Hepatocyte (in vitro differentiated cells): ENCODE measurements at regions not wholly inside any gene's neighbourhood (a gene's known extent, or its start where the extent isn't known, plus 50 kb on each side); places are given as distances from the start of the nearest gene placed in this dataset.

Experiments used
- DNase-seq: peaks from one replicate; pipeline ENCODE4 v3.0.0-alpha.2; 2016; ENCODE audit warnings: low spot score
- H2AFZ ChIP-seq: fragments of 200-600 bp; sonication (generic); 2 replicates; pipeline ENCODE4 v1.6.0; 2016; ENCODE audit warnings: antibody characterized with exemption, mild to moderate bottlenecking
- H3K27ac ChIP-seq: fragments of 200-600 bp; sonication (generic); 2 replicates; pipeline ENCODE4 v1.5.1; 2016; ENCODE audit warnings: mild to moderate bottlenecking
- H3K27me3 ChIP-seq: fragments of 200-600 bp; sonication (generic); 2 replicates; pipeline ENCODE4 v1.6.1; 2016
- H3K36me3 ChIP-seq: fragments of 200-600 bp; sonication (generic); replicated peaks from 2 replicates; pipeline ENCODE4 v1.5.1; 2016; ENCODE audit warnings: low read depth; ENCODE audit not compliant: insufficient read depth
- H3K4me1 ChIP-seq: fragments of 200-600 bp; sonication (generic); 2 replicates; pipeline ENCODE4 v1.5.1; 2016; ENCODE audit warnings: mild to moderate bottlenecking, moderate library complexity; ENCODE audit not compliant: insufficient read depth
- H3K4me2 ChIP-seq: fragments of 200-600 bp; sonication (generic); 2 replicates; pipeline ENCODE4 v1.6.0; 2016
- H3K4me3 ChIP-seq: fragments of 200-600 bp; sonication (generic); 2 replicates; pipeline ENCODE4 v1.5.1; 2016; ENCODE audit warnings: mild to moderate bottlenecking
- H3K79me2 ChIP-seq: fragments of 200-600 bp; sonication (generic); 2 replicates; pipeline ENCODE4 v1.6.0; 2017; ENCODE audit warnings: mild to moderate bottlenecking
- H3K9me2 ChIP-seq: fragments of 200-600 bp; sonication (generic); replicated peaks from 2 replicates; pipeline ENCODE4 v1.6.0; 2017; ENCODE audit warnings: mild to moderate bottlenecking; ENCODE audit not compliant: insufficient read depth
- H3K9me3 ChIP-seq: fragments of 200-600 bp; sonication (generic); 2 replicates; pipeline ENCODE4 v1.5.1; 2016; ENCODE audit warnings: low read depth, mild to moderate bottlenecking
- H4K20me1 ChIP-seq: fragments of 200-600 bp; sonication (generic); 2 replicates; pipeline ENCODE4 v1.6.0; 2016; ENCODE audit warnings: mild to moderate bottlenecking; ENCODE audit not compliant: insufficient read depth, poor library complexity, severe bottlenecking
- EZH2 ChIP-seq: fragments of 200-600 bp; sonication (generic); IDR thresholded peaks from 2 replicates; pipeline ENCODE4 v1.6.1; 2016; ENCODE audit warnings: antibody characterized with exemption, mild to moderate bottlenecking, borderline replicate concordance
- EZH2phosphoT487 ChIP-seq: fragments of 200-600 bp; sonication (generic); IDR thresholded peaks from one replicate; pipeline ENCODE4 v1.6.1; 2018; ENCODE audit warnings: antibody characterized with exemption, mild to moderate bottlenecking, low read depth, moderate library complexity; ENCODE audit not compliant: unreplicated experiment, severe bottlenecking
- WGBS: methylation state at CpG from one replicate; pipeline ENCODE4 v1.1.6; 2016; ENCODE audit warnings: low lambda C conversion rate; ENCODE audit errors: missing lambda C conversion rate; 5-methylcytosine and 5-hydroxymethylcytosine counted together
- TF ChIP-seq, protein P1 (sequence below): fragments of 200-600 bp; sonication (generic); IDR thresholded peaks from 2 replicates; pipeline ENCODE4 v1.5.1; 2016; ENCODE audit warnings: antibody characterized with exemption, mild to moderate bottlenecking; ENCODE audit not compliant: poor library complexity

DNA sequence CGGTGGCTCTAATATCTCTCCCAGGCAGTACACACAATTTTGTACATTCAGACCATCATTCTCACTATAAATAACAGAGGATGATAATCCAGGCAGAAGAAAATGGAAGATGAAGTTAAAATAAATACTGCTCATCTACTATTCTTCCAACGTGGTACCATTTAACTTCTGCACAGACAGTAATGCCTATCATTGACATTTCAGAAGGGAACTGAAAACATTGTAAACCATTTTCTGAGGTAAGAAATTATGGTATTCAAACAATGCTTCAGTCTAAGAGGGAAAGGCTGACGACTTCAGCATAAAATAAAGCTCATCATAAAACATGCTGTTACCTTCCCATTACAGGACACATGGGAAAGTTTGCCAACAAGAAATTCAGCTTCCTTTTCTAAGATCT is 814.4 kb downstream of the NR4A2 start:
- no peaks in the 10 kb centered on the region for H4K20me1 ChIP-seq
- DNase-seq = no peak
- no peaks in the 10 kb centered on the region for H3K27me3 ChIP-seq
- no peaks in the 10 kb centered on the region for H3K9me3 ChIP-seq
- H3K27ac ChIP-seq = no peak overlapping the region
- WGBS = 75% methylated on average over 3 of the region's 3 CpGs
- TF ChIP-seq EZH2 (no peak), EZH2phosphoT487 (no peak)
- TF ChIP-seq, protein P1, sequence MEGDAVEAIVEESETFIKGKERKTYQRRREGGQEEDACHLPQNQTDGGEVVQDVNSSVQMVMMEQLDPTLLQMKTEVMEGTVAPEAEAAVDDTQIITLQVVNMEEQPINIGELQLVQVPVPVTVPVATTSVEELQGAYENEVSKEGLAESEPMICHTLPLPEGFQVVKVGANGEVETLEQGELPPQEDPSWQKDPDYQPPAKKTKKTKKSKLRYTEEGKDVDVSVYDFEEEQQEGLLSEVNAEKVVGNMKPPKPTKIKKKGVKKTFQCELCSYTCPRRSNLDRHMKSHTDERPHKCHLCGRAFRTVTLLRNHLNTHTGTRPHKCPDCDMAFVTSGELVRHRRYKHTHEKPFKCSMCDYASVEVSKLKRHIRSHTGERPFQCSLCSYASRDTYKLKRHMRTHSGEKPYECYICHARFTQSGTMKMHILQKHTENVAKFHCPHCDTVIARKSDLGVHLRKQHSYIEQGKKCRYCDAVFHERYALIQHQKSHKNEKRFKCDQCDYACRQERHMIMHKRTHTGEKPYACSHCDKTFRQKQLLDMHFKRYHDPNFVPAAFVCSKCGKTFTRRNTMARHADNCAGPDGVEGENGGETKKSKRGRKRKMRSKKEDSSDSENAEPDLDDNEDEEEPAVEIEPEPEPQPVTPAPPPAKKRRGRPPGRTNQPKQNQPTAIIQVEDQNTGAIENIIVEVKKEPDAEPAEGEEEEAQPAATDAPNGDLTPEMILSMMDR = no peak
- no peak overlapping the region for H3K4me2 ChIP-seq
- H3K79me2 ChIP-seq = no peaks in the 10 kb centered on the region
- H2AFZ ChIP-seq = no peak overlapping the region
- H3K9me2 ChIP-seq = no peaks in the 10 kb centered on the region
- H3K36me3 ChIP-seq = no peaks in the 10 kb centered on the region
- no peaks in the 10 kb centered on the region for H3K4me1 ChIP-seq
- no peak overlapping the region for H3K4me3 ChIP-seq

DNA sequence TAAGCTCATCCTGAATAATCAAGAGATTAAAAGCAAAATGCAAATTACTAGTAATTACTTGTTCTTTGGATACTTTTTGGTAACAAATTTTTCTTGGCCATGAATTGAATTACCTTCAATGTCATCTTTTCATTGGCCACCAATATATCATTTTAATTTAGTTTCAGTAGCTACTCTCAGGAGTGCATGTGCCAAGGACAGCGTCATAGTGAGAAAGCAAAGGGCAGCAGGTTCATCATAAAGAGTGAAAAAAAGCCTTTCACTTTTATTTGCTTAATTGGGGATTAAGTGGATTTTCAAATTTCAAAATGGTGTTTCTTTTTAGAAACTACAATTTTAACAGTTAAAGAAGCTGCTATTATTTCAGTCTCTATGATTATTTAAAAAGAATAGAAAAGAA is 815.2 kb downstream of the NR4A2 start:
- no peaks in the 10 kb centered on the region for H3K27me3 ChIP-seq
- no peaks in the 10 kb centered on the region for H3K9me3 ChIP-seq
- H3K27ac ChIP-seq = no peak overlapping the region
- 87% methylated on average over 1 of the region's 1 CpG for WGBS
- no peaks in the 10 kb centered on the region for H3K4me1 ChIP-seq
- no peaks in the 10 kb centered on the region for H3K79me2 ChIP-seq
- no peaks in the 10 kb centered on the region for H3K9me2 ChIP-seq
- TF ChIP-seq, protein P1 = no peak
- TF ChIP-seq EZH2 (no peak), EZH2phosphoT487 (no peak)
- H2AFZ ChIP-seq = no peak overlapping the region
- H3K4me3 ChIP-seq = no peak overlapping the region
- no peaks in the 10 kb centered on the region for H3K36me3 ChIP-seq
- no peak for DNase-seq
- H3K4me2 ChIP-seq = no peak overlapping the region
- H4K20me1 ChIP-seq = no peaks in the 10 kb centered on the region

DNA sequence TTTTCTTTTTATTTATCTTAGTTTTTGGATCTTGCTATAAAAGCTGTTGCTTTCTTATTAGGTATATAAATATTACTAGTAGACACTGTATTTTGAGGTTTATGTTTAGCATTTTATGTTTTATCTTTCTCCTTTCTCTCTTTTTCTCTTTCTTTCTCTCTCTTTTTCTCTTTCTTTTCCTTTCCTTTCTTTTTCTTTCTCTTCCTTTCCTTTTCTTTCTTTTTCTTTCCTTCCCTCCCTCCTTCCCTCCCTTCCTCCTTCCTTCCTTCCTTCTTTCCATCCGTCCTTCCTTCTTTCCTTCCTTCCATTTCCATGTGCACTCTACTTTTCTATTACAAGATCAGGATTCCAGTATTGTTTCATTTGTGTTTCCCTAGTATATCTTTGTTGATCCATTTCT is 814.8 kb downstream of the KCNJ3 start:
- Histone ChIP-seq H3K79me2 (no peaks in the 10 kb centered on the region), H3K27ac (no peak overlapping the region), H3K9me2 (no peaks in the 10 kb centered on the region), H4K20me1 (no peaks in the 10 kb centered on the region), H3K36me3 (no peaks in the 10 kb centered on the region), H3K4me1 (no peaks in the 10 kb centered on the region), H3K9me3 (no peaks in the 10 kb centered on the region), H2AFZ (no peak overlapping the region), H3K27me3 (no peaks in the 10 kb centered on the region), H3K4me2 (no peak overlapping the region), H3K4me3 (no peak overlapping the region)
- 92% methylated on average over 1 of the region's 1 CpG for WGBS
- DNase-seq = no peak
- TF ChIP-seq, protein P1 = no peak
- TF ChIP-seq EZH2 (no peak), EZH2phosphoT487 (no peak)

DNA sequence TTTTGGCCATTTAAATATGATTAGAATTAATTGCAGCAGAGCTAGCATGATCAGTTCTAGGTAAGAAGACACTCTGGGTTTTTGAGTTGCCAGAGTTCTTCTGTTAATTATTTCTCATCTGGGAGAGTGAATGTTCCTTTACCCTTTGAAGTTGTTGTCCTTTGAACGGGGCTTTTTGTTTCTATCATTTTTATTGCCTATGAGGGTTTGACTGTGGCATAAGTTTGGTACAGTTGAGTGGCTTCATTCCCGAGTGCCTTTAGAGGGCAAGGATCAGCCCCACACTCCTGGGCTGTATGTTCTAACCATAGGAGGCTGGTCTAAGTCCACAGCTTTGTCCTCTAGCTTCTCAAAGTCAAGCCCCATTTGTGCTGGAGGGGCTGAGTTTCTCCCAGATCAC is 804.3 kb downstream of the KCNJ3 start:
- 48% methylated on average over 2 of the region's 2 CpGs for WGBS
- H3K36me3 ChIP-seq = no peaks in the 10 kb centered on the region
- H3K9me3 ChIP-seq = no peaks in the 10 kb centered on the region
- no peak overlapping the region for H3K27ac ChIP-seq
- H3K9me2 ChIP-seq = peaks cover 4% of the 10 kb centered on the region
- TF ChIP-seq EZH2phosphoT487 (no peak), EZH2 (no peak)
- TF ChIP-seq, protein P1 = no peak
- H3K79me2 ChIP-seq = no peaks in the 10 kb centered on the region
- H3K27me3 ChIP-seq = no peaks in the 10 kb centered on the region
- H2AFZ ChIP-seq = no peak overlapping the region
- H3K4me1 ChIP-seq = no peaks in the 10 kb centered on the region
- no peak overlapping the region for H3K4me2 ChIP-seq
- no peak overlapping the region for H3K4me3 ChIP-seq
- no peaks in the 10 kb centered on the region for H4K20me1 ChIP-seq
- peak; percentile 5 for DNase-seq
